ENCODE measurements at regions not wholly inside any gene's neighbourhood (a gene's known extent, or its start where the extent isn't known, plus 50 kb on each side); places are given as distances from the start of the nearest gene placed in this dataset.
A peak's percentile ranks its signal among the peaks of the same experiment; 100 is the strongest.

DNA sequence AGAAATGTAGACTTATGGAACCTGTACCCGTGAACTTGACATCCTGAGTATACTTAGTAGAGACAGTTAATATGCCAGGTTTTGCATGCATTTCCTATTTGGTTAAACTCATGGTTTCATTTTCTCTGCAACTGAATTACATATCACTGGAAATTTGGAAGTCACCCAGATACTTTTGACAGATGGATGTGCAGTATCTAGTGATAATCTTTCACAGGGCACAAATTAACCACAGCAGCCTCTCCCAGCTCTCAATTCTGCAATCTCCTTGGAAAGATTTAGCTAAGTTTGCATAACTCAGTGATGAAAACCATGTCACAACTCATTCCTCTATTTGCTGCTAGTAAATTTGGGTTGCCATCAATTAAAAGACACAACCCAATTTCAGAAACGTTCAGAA lies 162.3 kb upstream of the TPM1 start:
- Histone ChIP-seq H3K27ac (ENCODE audit: low read depth in 1 of 2, low read length in 2 of 2) (no peak overlapping the region), H3K9me3 (ENCODE audit: control insufficient read depth in 4 of 4, low read length in 3 of 4) (no peaks in the 10 kb centered on the region), H3K9ac (ENCODE audit: low read depth in 1 of 2, low read length in 2 of 2) (no peak overlapping the region), H3K36me3 (ENCODE audit: control insufficient read depth in 4 of 4, insufficient read depth in 3 of 4, low read depth in 1 of 4, low read length in 3 of 4) (no peaks in the 10 kb centered on the region), H3K4me3 (ENCODE audit: low read depth in 1 of 3, low read length in 3 of 3) (no peak overlapping the region), H3K4me1 (ENCODE audit: control insufficient read depth in 4 of 4, insufficient read depth in 4 of 4, low read length in 3 of 4) (peaks cover 0 to 21% (median 6%) of the 10 kb centered on the region in 4 donors), H3K27me3 (ENCODE audit: control insufficient read depth in 4 of 4, insufficient read depth in 4 of 4, low read length in 3 of 4) (no peaks in the 10 kb centered on the region)
- WGBS, result 32% methylated on average over 2 of the region's 2 CpGs
- TF ChIP-seq HNF4A (conservative IDR thresholded peaks at IDR 0.05) (peak in 1 of 2 donors; percentile 4), REST (IDR thresholded peaks at IDR 0.05) (no peak), RXRA (IDR thresholded peaks at IDR 0.05) (peak in 1 of 2 donors; percentile 18), EGR1 (IDR thresholded peaks at IDR 0.05; ENCODE audit: low read depth in 2 of 2) (no peak), GABPA (IDR thresholded peaks at IDR 0.05 in 1 of 2, conservative IDR thresholded peaks at IDR 0.05 in 1 of 2) (no peak)
- DNase-seq (ENCODE audit: low spot score), result no peak

- H3K27me3 ChIP-seq (ENCODE audit: control insufficient read depth in 4 of 4, insufficient read depth in 4 of 4, low read length in 3 of 4), result no peaks in the 10 kb centered on the region
- no peak overlapping the region for H3K9ac ChIP-seq (ENCODE audit: low read depth in 1 of 2, low read length in 2 of 2)
- no peaks in the 10 kb centered on the region for H3K9me3 ChIP-seq (ENCODE audit: control insufficient read depth in 4 of 4, low read length in 3 of 4)
- H3K36me3 ChIP-seq (ENCODE audit: control insufficient read depth in 4 of 4, insufficient read depth in 3 of 4, low read depth in 1 of 4, low read length in 3 of 4), result no peaks in the 10 kb centered on the region
- no peak overlapping the region for H3K4me3 ChIP-seq (ENCODE audit: low read depth in 1 of 3, low read length in 3 of 3)
- no peak overlapping the region for H3K27ac ChIP-seq (ENCODE audit: low read depth in 1 of 2, low read length in 2 of 2)
- WGBS, result 82% methylated on average over 4 of the region's 4 CpGs
- TF ChIP-seq HNF4G (IDR thresholded peaks at IDR 0.05) (no peak), RAD21 (IDR thresholded peaks at IDR 0.05) (no peak), FOXA1 (IDR thresholded peaks at IDR 0.05) (no peak), GABPA (IDR thresholded peaks at IDR 0.05 in 1 of 2, conservative IDR thresholded peaks at IDR 0.05 in 1 of 2) (no peak), CTCF (IDR thresholded peaks at IDR 0.05; ENCODE audit: low read depth, low read length, missing input control) (no peak), TAF1 (conservative IDR thresholded peaks at IDR 0.05) (no peak), NR2F2 (IDR thresholded peaks at IDR 0.05) (no peak), REST (IDR thresholded peaks at IDR 0.05) (no peak), HNF4A (conservative IDR thresholded peaks at IDR 0.05) (no peak), SP1 (IDR thresholded peaks at IDR 0.05) (no peak), FOXA2 (IDR thresholded peaks at IDR 0.05) (no peak), EGR1 (IDR thresholded peaks at IDR 0.05; ENCODE audit: low read depth in 2 of 2) (no peak), ZBTB33 (IDR thresholded peaks at IDR 0.05) (no peak)
- TF ChIP-seq, protein P1, sequence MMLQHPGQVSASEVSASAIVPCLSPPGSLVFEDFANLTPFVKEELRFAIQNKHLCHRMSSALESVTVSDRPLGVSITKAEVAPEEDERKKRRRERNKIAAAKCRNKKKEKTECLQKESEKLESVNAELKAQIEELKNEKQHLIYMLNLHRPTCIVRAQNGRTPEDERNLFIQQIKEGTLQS (IDR thresholded peaks at IDR 0.05), result no peak
- TF ChIP-seq, protein P2, sequence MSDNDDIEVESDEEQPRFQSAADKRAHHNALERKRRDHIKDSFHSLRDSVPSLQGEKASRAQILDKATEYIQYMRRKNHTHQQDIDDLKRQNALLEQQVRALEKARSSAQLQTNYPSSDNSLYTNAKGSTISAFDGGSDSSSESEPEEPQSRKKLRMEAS (IDR thresholded peaks at IDR 0.05), result no peak
- H3K4me1 ChIP-seq (ENCODE audit: control insufficient read depth in 4 of 4, insufficient read depth in 4 of 4, low read length in 3 of 4), result peaks cover 0 to 24% (median 8%) of the 10 kb centered on the region in 4 donors
- no peak for DNase-seq (ENCODE audit: low spot score)
Observed at GRCh38 chr15:62881056-62881455, 161.5 kb upstream of the TPM1 start.

All from liver (tissue), 8 donors.